ENCODE measurements at regions not wholly inside any gene's neighbourhood (a gene's known extent, or its start where the extent isn't known, plus 50 kb on each side); places are given as distances from the start of the nearest gene placed in this dataset.
A peak's percentile ranks its signal among the peaks of the same experiment; 100 is the strongest.

DNA sequence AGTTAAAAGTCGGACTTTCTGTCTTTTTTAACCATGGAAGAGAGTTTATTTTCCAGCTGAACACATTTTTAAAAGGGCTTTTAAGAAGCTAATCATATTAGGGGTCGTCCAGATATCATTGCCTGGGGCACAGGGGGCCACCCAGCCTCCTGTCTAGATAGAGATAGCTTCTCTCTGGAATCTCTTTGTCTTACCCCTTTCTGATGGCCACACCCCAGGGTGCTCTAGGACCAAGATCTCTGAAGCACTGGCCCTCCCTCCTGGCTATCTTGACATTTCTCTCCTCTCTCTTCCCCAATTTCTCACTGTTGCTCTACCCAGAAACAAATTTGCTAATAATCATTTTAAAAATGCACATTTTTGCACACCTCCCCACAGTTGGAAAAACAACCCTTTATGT, 204.4 kb downstream of the NXNL2 start:
- H2AFZ ChIP-seq (ENCODE audit: low read depth, low read length, severe bottlenecking): no peak overlapping the region
- H3K27me3 ChIP-seq (ENCODE audit: low read length): no peaks in the 10 kb centered on the region
- no peaks in the 10 kb centered on the region for H3K36me3 ChIP-seq (ENCODE audit: low read length)
- no peak for TF ChIP-seq EZH2phosphoT487 (conservative IDR thresholded peaks at IDR 0.05; ENCODE audit: low read length)
- TF ChIP-seq, protein P1, sequence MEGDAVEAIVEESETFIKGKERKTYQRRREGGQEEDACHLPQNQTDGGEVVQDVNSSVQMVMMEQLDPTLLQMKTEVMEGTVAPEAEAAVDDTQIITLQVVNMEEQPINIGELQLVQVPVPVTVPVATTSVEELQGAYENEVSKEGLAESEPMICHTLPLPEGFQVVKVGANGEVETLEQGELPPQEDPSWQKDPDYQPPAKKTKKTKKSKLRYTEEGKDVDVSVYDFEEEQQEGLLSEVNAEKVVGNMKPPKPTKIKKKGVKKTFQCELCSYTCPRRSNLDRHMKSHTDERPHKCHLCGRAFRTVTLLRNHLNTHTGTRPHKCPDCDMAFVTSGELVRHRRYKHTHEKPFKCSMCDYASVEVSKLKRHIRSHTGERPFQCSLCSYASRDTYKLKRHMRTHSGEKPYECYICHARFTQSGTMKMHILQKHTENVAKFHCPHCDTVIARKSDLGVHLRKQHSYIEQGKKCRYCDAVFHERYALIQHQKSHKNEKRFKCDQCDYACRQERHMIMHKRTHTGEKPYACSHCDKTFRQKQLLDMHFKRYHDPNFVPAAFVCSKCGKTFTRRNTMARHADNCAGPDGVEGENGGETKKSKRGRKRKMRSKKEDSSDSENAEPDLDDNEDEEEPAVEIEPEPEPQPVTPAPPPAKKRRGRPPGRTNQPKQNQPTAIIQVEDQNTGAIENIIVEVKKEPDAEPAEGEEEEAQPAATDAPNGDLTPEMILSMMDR (IDR thresholded peaks at IDR 0.05; ENCODE audit: insufficient read depth, low read length, poor library complexity, severe bottlenecking): no peak
- no peaks in the 10 kb centered on the region for H4K20me1 ChIP-seq (ENCODE audit: low read depth, low read length)
- no peaks in the 10 kb centered on the region for H3F3A ChIP-seq (ENCODE audit: insufficient read depth)
- no peak overlapping the region for H3K4me2 ChIP-seq (ENCODE audit: low read depth, low read length, poor library complexity, severe bottlenecking)
- H3K79me2 ChIP-seq (ENCODE audit: insufficient read depth, low read length): no peaks in the 10 kb centered on the region
- H3K27ac ChIP-seq (ENCODE audit: low read depth, low read length): no peak overlapping the region
- no peaks in the 10 kb centered on the region for H3K9me2 ChIP-seq (replicated peaks; ENCODE audit: insufficient read depth, low read length)
- H3K9ac ChIP-seq (ENCODE audit: low read length): no peak overlapping the region
- H3K4me3 ChIP-seq (ENCODE audit: insufficient read depth, low read length, poor library complexity, severe bottlenecking): no peak overlapping the region
- H3K9me3 ChIP-seq (ENCODE audit: insufficient read depth, low read length): no peaks in the 10 kb centered on the region

DNA sequence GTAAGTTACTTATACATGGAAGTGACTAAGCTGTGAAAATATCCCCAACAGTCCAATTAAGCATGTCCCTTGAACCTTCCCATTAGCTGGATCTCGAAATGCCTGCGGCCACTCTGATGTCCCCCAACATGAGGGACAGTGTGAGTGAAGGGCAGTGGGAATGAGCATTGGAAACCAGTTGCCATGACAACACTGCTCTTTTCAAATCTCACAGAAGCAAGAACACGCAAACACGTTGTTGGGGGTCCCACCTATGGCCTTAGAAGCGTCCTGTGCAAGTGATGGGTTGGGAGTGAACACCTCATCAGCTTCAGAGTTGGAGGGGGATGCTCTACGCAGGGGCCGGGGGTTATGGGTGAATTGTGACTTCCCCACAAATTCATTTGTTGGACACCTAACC, 205.9 kb downstream of the NXNL2 start:
- H3K4me3 ChIP-seq (ENCODE audit: insufficient read depth, low read length, poor library complexity, severe bottlenecking): no peak overlapping the region

GRCh38 chr9:88741335-88741734, 206.4 kb downstream of the NXNL2 start:
- Histone ChIP-seq H3F3A (ENCODE audit: insufficient read depth) (no peaks in the 10 kb centered on the region), H3K4me3 (ENCODE audit: insufficient read depth, low read length, poor library complexity, severe bottlenecking) (no peak overlapping the region), H3K4me2 (ENCODE audit: low read depth, low read length, poor library complexity, severe bottlenecking) (no peak overlapping the region), H3K9ac (ENCODE audit: low read length) (no peak overlapping the region), H3K36me3 (ENCODE audit: low read length) (no peaks in the 10 kb centered on the region), H3K9me3 (ENCODE audit: insufficient read depth, low read length) (no peaks in the 10 kb centered on the region), H3K9me2 (replicated peaks; ENCODE audit: insufficient read depth, low read length) (no peaks in the 10 kb centered on the region), H4K20me1 (ENCODE audit: low read depth, low read length) (no peaks in the 10 kb centered on the region), H3K27me3 (ENCODE audit: low read length) (no peaks in the 10 kb centered on the region), H3K27ac (ENCODE audit: low read depth, low read length) (no peak overlapping the region), H2AFZ (ENCODE audit: low read depth, low read length, severe bottlenecking) (no peak overlapping the region), H3K79me2 (ENCODE audit: insufficient read depth, low read length) (no peaks in the 10 kb centered on the region)
- TF ChIP-seq, protein P1 (IDR thresholded peaks at IDR 0.05; ENCODE audit: insufficient read depth, low read length, poor library complexity, severe bottlenecking): peak; percentile 35
- TF ChIP-seq EZH2phosphoT487 (conservative IDR thresholded peaks at IDR 0.05; ENCODE audit: low read length): no peak

More for the DNA sequence above, 205.9 kb downstream of the NXNL2 start:
- no peak overlapping the region for H3K27ac ChIP-seq (ENCODE audit: low read depth, low read length)
- no peaks in the 10 kb centered on the region for H4K20me1 ChIP-seq (ENCODE audit: low read depth, low read length)
- TF ChIP-seq, protein P1 (IDR thresholded peaks at IDR 0.05; ENCODE audit: insufficient read depth, low read length, poor library complexity, severe bottlenecking): no peak
- TF ChIP-seq EZH2phosphoT487 (conservative IDR thresholded peaks at IDR 0.05; ENCODE audit: low read length): no peak
- H3K27me3 ChIP-seq (ENCODE audit: low read length): no peaks in the 10 kb centered on the region
- no peaks in the 10 kb centered on the region for H3K9me3 ChIP-seq (ENCODE audit: insufficient read depth, low read length)
- no peaks in the 10 kb centered on the region for H3F3A ChIP-seq (ENCODE audit: insufficient read depth)
- no peak overlapping the region for H2AFZ ChIP-seq (ENCODE audit: low read depth, low read length, severe bottlenecking)
- no peaks in the 10 kb centered on the region for H3K9me2 ChIP-seq (replicated peaks; ENCODE audit: insufficient read depth, low read length)
- no peaks in the 10 kb centered on the region for H3K36me3 ChIP-seq (ENCODE audit: low read length)
- H3K9ac ChIP-seq (ENCODE audit: low read length): no peak overlapping the region
- no peaks in the 10 kb centered on the region for H3K79me2 ChIP-seq (ENCODE audit: insufficient read depth, low read length)
- H3K4me2 ChIP-seq (ENCODE audit: low read depth, low read length, poor library complexity, severe bottlenecking): no peak overlapping the region

All from SU-DHL-6 (cell line).